ACHN (cell line): ENCODE measurements at regions not wholly inside any gene's neighbourhood (a gene's known extent, or its start where the extent isn't known, plus 50 kb on each side); places are given as distances from the start of the nearest gene placed in this dataset.

Experiments
- DNase-seq: peaks from one replicate; pipeline ENCODE4 v3.0.0-alpha.2; 2015
- in situ Hi-C: cut with HindIII; loops from 2 replicates; pipeline ENCODE4 v1.10.0; 2017; ENCODE audit warnings: low sequenced_read_pairs, low pct_ligation_motif_present, low pct_unique_long_range_greater_than_20kb

- in situ Hi-C loops = no loop called here
- no peak for DNase-seq
Observed at GRCh38 chr10:131697476-131698128, 203.2 kb upstream of the PPP2R2D start.

- no peak for DNase-seq
- in situ Hi-C loops = no loop called here
Observed at GRCh38 chr10:131698232-131698631, 202.6 kb upstream of the PPP2R2D start.

GRCh38 chr10:131698986-131699385 is 201.8 kb upstream of the PPP2R2D start:
- in situ Hi-C loops = no loop called here
- no peak for DNase-seq

- no peak for DNase-seq
Observed at GRCh38 chr10:131700032-131700431, 200.8 kb upstream of the PPP2R2D start.

GRCh38 chr10:131700506-131700905 is 200.3 kb upstream of the PPP2R2D start:
- in situ Hi-C loops = no loop called here

More at GRCh38 chr10:131700032-131700431, 200.8 kb upstream of the PPP2R2D start:
- in situ Hi-C loops = no loop called here

GRCh38 chr10:131701131-131701947 is 199.5 kb upstream of the PPP2R2D start:
- DNase-seq = no peak
- in situ Hi-C loops = no loop called here

More at GRCh38 chr10:131700506-131700905, 200.3 kb upstream of the PPP2R2D start:
- DNase-seq = no peak

GRCh38 chr10:131702531-131703356 is 198.1 kb upstream of the PPP2R2D start:
- no peak for DNase-seq
- in situ Hi-C loops = no loop called here

GRCh38 chr10:131703541-131703940 is 197.3 kb upstream of the PPP2R2D start:
- in situ Hi-C loops = no loop called here
- DNase-seq = no peak

- DNase-seq = no peak
- in situ Hi-C loops = no loop called here
Observed at GRCh38 chr10:131703941-131704340, 196.9 kb upstream of the PPP2R2D start.

GRCh38 chr10:131706476-131706875 is 194.3 kb upstream of the PPP2R2D start:
- in situ Hi-C loops = no loop called here
- no peak for DNase-seq

GRCh38 chr10:131706952-131707351 is 193.9 kb upstream of the PPP2R2D start:
- DNase-seq = no peak
- in situ Hi-C loops = no loop called here

GRCh38 chr10:131708225-131708880 is 192.5 kb upstream of the PPP2R2D start:
- no peak for DNase-seq
- in situ Hi-C loops = no loop called here

- DNase-seq = no peak
- in situ Hi-C loops = no loop called here
Observed at GRCh38 chr10:131710142-131710861, 190.5 kb upstream of the PPP2R2D start.

GRCh38 chr10:131722121-131722520 is 178.7 kb upstream of the PPP2R2D start:
- DNase-seq = no peak
- in situ Hi-C loops = no loop called here

GRCh38 chr10:131722525-131723264 is 178.1 kb upstream of the PPP2R2D start:
- in situ Hi-C loops = no loop called here
- no peak for DNase-seq

GRCh38 chr10:131723297-131724168 is 177.3 kb upstream of the PPP2R2D start:
- in situ Hi-C loops = no loop called here
- DNase-seq = no peak

- DNase-seq = no peak
- in situ Hi-C loops = no loop called here
Observed at GRCh38 chr10:131724169-131724545, 176.7 kb upstream of the PPP2R2D start.
